Vagina (tissue), 2 donors: ENCODE measurements at regions not wholly inside any gene's neighbourhood (a gene's known extent, or its start where the extent isn't known, plus 50 kb on each side); places are given as distances from the start of the nearest gene placed in this dataset.
"Not testable (repeated sequence)": the region's sequence is repeated elsewhere in the genome, so short reads cannot be mapped to it uniquely, and the experiment has no call there.

Experiments used
- DNase-seq, 2 donors: peaks; one replicate each; pipeline ENCODE4 v3.0.0-alpha.2; 2017; ENCODE audit errors: extremely low spot score in 2 of 2
- H3K27ac ChIP-seq: fragments of 200-600 bp; sonication (generic); one replicate; pipeline ENCODE4 v1.5.1; 2019
- H3K27me3 ChIP-seq: fragments of 200-600 bp; sonication (generic); one replicate; pipeline ENCODE4 v1.5.1; 2019
- H3K36me3 ChIP-seq, 2 donors: fragments of 200-600 bp; sonication (generic); one replicate each; pipeline ENCODE4 v1.5.1; 2017 to 2019
- H3K4me1 ChIP-seq: fragments of 200-600 bp; sonication (generic); one replicate; pipeline ENCODE4 v1.5.1; 2019
- H3K4me3 ChIP-seq, 2 donors: fragments of 200-600 bp; sonication (generic); 1 replicate in 1 of 2; 2 replicates in 1 of 2; pipeline ENCODE4 v1.5.1; 2016 to 2019
- H3K9me3 ChIP-seq: fragments of 200-600 bp; sonication (generic); one replicate; pipeline ENCODE4 v1.5.1; 2019
- POLR2A ChIP-seq, 2 donors: fragments of 450-650 bp; IDR thresholded peaks; one replicate each; pipeline ENCODE4 v1.6.1; 2017; ENCODE audit warnings: antibody characterized with exemption in 2 of 2, mild to moderate bottlenecking in 2 of 2, moderate library complexity in 2 of 2
- POLR2AphosphoS5 ChIP-seq, 2 donors: sonication (generic); formaldehyde crosslinking; IDR thresholded peaks; one replicate each; pipeline ENCODE4 v1.9.0; 2017; ENCODE audit warnings: antibody characterized with exemption in 2 of 2, mild to moderate bottlenecking in 2 of 2, low read depth in 1 of 2; ENCODE audit not compliant: insufficient read depth in 1 of 2
- intact Hi-C: fragments of 100-400 bp; cut with DNase I; formaldehyde crosslinking; loops from one replicate; pipeline ENCODE4 v1.15.1; 2023
- TF ChIP-seq, protein P1 (sequence below), 3 experiments: fragments of 450-650 bp in 2 of 3; fragments of 200-600 bp in 1 of 3; sonication (generic) in 1 of 3; IDR thresholded peaks; one replicate each; pipeline ENCODE4 v1.5.1; 2017 to 2019; ENCODE audit warnings: antibody characterized with exemption in 3 of 3, mild to moderate bottlenecking in 2 of 3, moderate library complexity in 2 of 3

DNA sequence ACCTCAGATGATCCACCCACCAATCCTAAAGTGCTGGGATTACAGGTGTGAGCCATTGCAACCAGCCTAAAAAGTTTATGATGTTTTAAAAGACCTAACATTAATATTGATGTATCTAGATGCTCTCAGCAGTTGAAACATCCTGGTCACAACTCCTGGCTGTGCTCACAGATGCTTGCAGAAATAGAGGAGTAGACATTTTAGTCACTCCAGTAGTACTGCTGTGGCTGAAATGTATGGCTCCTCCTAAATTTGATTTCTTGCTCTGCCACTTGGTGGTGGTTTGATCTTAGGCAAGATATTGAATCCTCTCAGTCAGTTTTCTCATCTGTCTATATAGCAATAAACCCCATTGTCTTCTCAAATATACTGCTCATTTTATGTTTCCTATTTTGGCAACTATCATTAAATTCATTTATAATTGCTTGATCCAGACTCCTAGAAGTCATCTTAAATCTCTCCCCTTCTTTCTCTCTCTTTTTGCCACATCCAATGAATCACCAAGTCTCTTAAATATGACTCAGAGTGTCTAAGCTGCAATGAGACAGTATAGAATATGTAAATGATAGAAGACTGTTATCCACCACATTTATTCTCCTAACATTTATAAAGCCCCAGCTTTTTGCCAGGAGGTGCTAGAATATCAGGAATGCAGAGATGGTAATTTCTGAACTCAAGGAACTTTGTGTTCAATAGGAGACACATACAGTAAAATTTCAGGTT lies 78.1 kb upstream of the NRBF2 start:
- TF ChIP-seq POLR2A (IDR thresholded peaks at IDR 0.05) (no peak), POLR2AphosphoS5 (IDR thresholded peaks at IDR 0.05; ENCODE audit: insufficient read depth in 1 of 2, low read depth in 1 of 2) (no peak)
- TF ChIP-seq, protein P1, sequence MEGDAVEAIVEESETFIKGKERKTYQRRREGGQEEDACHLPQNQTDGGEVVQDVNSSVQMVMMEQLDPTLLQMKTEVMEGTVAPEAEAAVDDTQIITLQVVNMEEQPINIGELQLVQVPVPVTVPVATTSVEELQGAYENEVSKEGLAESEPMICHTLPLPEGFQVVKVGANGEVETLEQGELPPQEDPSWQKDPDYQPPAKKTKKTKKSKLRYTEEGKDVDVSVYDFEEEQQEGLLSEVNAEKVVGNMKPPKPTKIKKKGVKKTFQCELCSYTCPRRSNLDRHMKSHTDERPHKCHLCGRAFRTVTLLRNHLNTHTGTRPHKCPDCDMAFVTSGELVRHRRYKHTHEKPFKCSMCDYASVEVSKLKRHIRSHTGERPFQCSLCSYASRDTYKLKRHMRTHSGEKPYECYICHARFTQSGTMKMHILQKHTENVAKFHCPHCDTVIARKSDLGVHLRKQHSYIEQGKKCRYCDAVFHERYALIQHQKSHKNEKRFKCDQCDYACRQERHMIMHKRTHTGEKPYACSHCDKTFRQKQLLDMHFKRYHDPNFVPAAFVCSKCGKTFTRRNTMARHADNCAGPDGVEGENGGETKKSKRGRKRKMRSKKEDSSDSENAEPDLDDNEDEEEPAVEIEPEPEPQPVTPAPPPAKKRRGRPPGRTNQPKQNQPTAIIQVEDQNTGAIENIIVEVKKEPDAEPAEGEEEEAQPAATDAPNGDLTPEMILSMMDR (IDR thresholded peaks at IDR 0.05), result no peak
- intact Hi-C loops, result no loop called here
- Histone ChIP-seq H3K27me3 (no peaks in the 10 kb centered on the region), H3K9me3 (no peaks in the 10 kb centered on the region), H3K36me3 (no peaks in the 10 kb centered on the region), H3K27ac (no peak overlapping the region), H3K4me3 (no peak overlapping the region), H3K4me1 (no peaks in the 10 kb centered on the region)
- no peak for DNase-seq

DNA sequence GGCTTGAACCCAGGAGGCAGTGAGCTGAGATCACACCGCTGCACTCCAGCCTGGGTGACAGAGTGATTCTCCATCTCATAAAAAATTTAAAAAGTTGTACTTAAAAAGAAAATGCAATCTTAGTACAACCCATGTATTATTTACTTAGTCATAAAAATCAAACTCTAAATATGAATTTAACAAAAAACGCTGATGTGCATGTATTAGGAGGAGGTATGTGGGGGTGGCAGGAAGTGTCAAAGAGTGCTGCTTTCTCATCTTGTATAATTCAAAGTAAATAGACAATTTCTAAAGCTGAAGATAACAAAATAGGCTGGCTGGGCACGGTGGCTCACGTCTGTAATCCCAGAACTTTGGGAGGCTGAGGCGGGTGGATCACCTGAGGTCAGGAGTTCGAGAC lies 81.0 kb upstream of the NRBF2 start:
- DNase-seq, result no peak
- H3K4me3 ChIP-seq, result no peak overlapping the region
- TF ChIP-seq, protein P1 (IDR thresholded peaks at IDR 0.05), result no peak
- no peak for TF ChIP-seq POLR2A (IDR thresholded peaks at IDR 0.05)
- no peak for TF ChIP-seq POLR2AphosphoS5 (IDR thresholded peaks at IDR 0.05; ENCODE audit: insufficient read depth in 1 of 2, low read depth in 1 of 2)
- H3K4me1 ChIP-seq, result no peaks in the 10 kb centered on the region
- no peak overlapping the region for H3K27ac ChIP-seq
- H3K27me3 ChIP-seq, result no peaks in the 10 kb centered on the region
- no peaks in the 10 kb centered on the region for H3K9me3 ChIP-seq
- H3K36me3 ChIP-seq, result no peaks in the 10 kb centered on the region
- intact Hi-C loops, result no loop called here

DNA sequence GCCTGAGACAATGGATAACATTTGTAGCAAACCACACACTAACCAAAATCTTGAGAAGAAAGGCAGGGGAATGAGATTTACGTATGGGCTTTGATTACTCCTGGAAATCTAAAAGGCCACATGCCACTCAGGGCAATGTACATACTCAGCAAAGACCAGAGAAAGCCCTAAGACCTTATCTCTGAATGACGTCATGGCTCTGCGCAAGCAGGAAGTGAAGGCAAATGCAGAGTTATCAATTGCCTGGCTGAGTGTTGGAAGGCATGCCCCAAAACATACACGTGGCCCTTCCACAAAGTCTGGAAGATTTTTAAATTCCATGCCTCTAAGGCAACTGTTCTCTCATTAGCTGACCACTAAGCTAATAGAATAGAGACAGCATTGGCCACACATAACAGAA lies 90.9 kb upstream of the NRBF2 start:
- intact Hi-C loops, result no loop called here
- Histone ChIP-seq H3K9me3 (no peaks in the 10 kb centered on the region), H3K27me3 (no peaks in the 10 kb centered on the region), H3K4me3 (no peak overlapping the region), H3K27ac (no peak overlapping the region), H3K4me1 (no peaks in the 10 kb centered on the region), H3K36me3 (no peaks in the 10 kb centered on the region)
- DNase-seq, result no peak
- TF ChIP-seq, protein P1 (IDR thresholded peaks at IDR 0.05), result no peak
- TF ChIP-seq POLR2A (IDR thresholded peaks at IDR 0.05) (no peak), POLR2AphosphoS5 (IDR thresholded peaks at IDR 0.05; ENCODE audit: insufficient read depth in 1 of 2, low read depth in 1 of 2) (no peak)

DNA sequence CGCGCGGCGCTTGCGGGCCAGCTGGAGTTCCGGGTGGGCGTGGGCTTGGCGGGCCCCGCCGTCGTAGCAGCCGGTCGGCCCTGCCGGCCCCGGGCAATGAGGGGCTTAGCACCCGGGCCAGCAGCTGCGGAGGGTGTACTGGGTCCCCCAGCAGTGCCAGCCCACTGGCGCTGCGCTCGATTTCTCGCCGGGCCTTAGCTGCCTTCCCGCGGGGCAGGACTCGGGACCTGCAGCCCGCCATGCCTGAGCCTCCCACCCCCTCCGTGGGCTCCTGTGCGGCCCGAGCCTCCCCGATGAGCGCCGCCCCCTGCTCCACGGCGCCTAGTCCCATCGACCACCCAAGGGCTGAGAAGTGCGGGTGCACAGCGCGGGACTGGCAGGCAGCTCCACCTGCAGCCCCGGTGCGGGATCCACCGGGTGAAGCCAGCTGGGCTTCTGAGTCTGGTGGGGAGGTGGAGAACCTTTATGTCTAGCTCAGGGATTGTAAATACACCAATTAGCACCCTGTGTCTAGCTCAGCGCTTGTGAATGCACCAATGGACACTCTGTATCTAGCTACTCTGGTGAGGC lies 99.4 kb upstream of the NRBF2 start:
- DNase-seq, H3K4me3 ChIP-seq, H3K4me1 ChIP-seq, H3K9me3 ChIP-seq, H3K36me3 ChIP-seq, H3K27me3 ChIP-seq, H3K27ac ChIP-seq, intact Hi-C loops: not testable (repeated sequence)

DNA sequence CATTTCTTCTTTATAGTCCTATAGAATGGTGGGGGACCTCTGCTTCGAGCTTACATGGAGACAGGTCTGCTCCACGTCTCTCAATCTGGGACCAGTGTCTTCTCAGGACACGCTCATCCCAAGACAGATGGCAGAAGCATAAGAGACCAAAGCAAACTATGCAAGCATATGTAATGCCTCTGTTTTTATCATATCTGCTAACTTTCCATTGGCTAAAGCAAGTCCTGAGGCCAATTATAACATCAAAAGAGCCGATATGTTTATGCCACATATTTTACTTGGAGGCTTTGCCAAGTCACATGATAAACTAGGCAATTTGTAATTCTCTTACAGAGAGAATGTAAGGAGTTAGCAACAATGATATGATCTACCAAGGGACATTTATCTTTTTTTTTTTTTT lies 102.6 kb upstream of the NRBF2 start:
- intact Hi-C loops, result no loop called here
- TF ChIP-seq POLR2A (IDR thresholded peaks at IDR 0.05) (no peak), POLR2AphosphoS5 (IDR thresholded peaks at IDR 0.05; ENCODE audit: insufficient read depth in 1 of 2, low read depth in 1 of 2) (no peak)
- TF ChIP-seq, protein P1 (IDR thresholded peaks at IDR 0.05), result no peak
- Histone ChIP-seq H3K4me1 (no peaks in the 10 kb centered on the region), H3K9me3 (no peaks in the 10 kb centered on the region), H3K4me3 (no peak overlapping the region), H3K36me3 (no peaks in the 10 kb centered on the region), H3K27me3 (no peaks in the 10 kb centered on the region), H3K27ac (no peak overlapping the region)
- no peak for DNase-seq
